Activated B cell treated with CpG ODN at 0.5 μM for 24 hours (primary cell): ENCODE measurements at regions not wholly inside any gene's neighbourhood (a gene's known extent, or its start where the extent isn't known, plus 50 kb on each side); places are given as distances from the start of the nearest gene placed in this dataset.

Experiments
- ATAC-seq: fragments of 200-7000 bp; cut with Tn5 transposase; one replicate; pipeline ENCODE4 v1.10.0; 2021; ENCODE audit warnings: low read depth, mild to moderate bottlenecking, moderate library complexity
- CTCF ChIA-PET: fragments of 350-600 bp; sonication (Branson Sonifier 250); formaldehyde crosslinking; loops from one replicate; lab custom pipeline; 2021; ENCODE audit warnings: antibody characterized with exemption; lab: Charles Lee
- POLR2A ChIA-PET: fragments of 350-600 bp; sonication (Branson Sonifier 250); formaldehyde crosslinking; loops from one replicate; lab custom pipeline; 2021; ENCODE audit warnings: antibody characterized with exemption; lab: Charles Lee
- DNase-seq: peaks from one replicate; pipeline ENCODE4 v3.0.0; 2022
- H3K27ac Mint-ChIP-seq: one replicate; pipeline ENCODE4 v1.8.0; 2020; ENCODE audit warnings: mixed read lengths
- H3K27me3 Mint-ChIP-seq: one replicate; pipeline ENCODE4 v1.8.0; 2021; ENCODE audit warnings: mixed read lengths
- H3K36me3 Mint-ChIP-seq: one replicate; pipeline ENCODE4 v1.8.0; 2021; ENCODE audit warnings: low read depth, mixed read lengths
- H3K4me1 Mint-ChIP-seq: one replicate; pipeline ENCODE4 v1.8.0; 2021; ENCODE audit warnings: mixed read lengths
- H3K4me3 Mint-ChIP-seq: one replicate; pipeline ENCODE4 v1.8.0; 2020; ENCODE audit warnings: mild to moderate bottlenecking, mixed read lengths
- H3K9me3 Mint-ChIP-seq: one replicate; pipeline ENCODE4 v1.8.0; 2020; ENCODE audit warnings: mixed read lengths
- CTCF ChIP-seq: fragments of 200-600 bp; IDR thresholded peaks from one replicate; pipeline ENCODE4 v1.8.0; 2022; ENCODE audit warnings: antibody characterized with exemption, mild to moderate bottlenecking
- intact Hi-C: fragments of 100-400 bp; cut with micrococcal nuclease; formaldehyde crosslinking; loops from one replicate; pipeline ENCODE4 v1.15.1; 2024

GRCh38 chr6:105609375-105609991, 206.6 kb upstream of the PREP start:
- POLR2A ChIA-PET, result no interaction called here
- Mint-ChIP-seq H3K4me3 (no peak overlapping the region), H3K27me3 (peaks cover 18% of the 10 kb centered on the region), H3K27ac (no peak overlapping the region), H3K9me3 (peaks cover 5% of the 10 kb centered on the region), H3K4me1 (no peaks in the 10 kb centered on the region), H3K36me3 (no peaks in the 10 kb centered on the region)
- no peak for DNase-seq
- TF ChIP-seq CTCF, result no peak
- CTCF ChIA-PET, result no interaction called here
- no peak for ATAC-seq
- intact Hi-C loops, result no loop called here

- TF ChIP-seq CTCF, result no peak
- intact Hi-C loops, result no loop called here
- Mint-ChIP-seq H3K36me3 (no peaks in the 10 kb centered on the region), H3K9me3 (peaks cover 5% of the 10 kb centered on the region), H3K4me1 (no peaks in the 10 kb centered on the region), H3K27me3 (peaks cover 18% of the 10 kb centered on the region), H3K4me3 (no peak overlapping the region), H3K27ac (no peak overlapping the region)
- ATAC-seq (no peak), DNase-seq (no peak)
- ChIA-PET POLR2A (no interaction called here), CTCF (no interaction called here)
These were observed 206.0 kb upstream of the PREP start for GRCh38 chr6:105608711-105609374.

DNA sequence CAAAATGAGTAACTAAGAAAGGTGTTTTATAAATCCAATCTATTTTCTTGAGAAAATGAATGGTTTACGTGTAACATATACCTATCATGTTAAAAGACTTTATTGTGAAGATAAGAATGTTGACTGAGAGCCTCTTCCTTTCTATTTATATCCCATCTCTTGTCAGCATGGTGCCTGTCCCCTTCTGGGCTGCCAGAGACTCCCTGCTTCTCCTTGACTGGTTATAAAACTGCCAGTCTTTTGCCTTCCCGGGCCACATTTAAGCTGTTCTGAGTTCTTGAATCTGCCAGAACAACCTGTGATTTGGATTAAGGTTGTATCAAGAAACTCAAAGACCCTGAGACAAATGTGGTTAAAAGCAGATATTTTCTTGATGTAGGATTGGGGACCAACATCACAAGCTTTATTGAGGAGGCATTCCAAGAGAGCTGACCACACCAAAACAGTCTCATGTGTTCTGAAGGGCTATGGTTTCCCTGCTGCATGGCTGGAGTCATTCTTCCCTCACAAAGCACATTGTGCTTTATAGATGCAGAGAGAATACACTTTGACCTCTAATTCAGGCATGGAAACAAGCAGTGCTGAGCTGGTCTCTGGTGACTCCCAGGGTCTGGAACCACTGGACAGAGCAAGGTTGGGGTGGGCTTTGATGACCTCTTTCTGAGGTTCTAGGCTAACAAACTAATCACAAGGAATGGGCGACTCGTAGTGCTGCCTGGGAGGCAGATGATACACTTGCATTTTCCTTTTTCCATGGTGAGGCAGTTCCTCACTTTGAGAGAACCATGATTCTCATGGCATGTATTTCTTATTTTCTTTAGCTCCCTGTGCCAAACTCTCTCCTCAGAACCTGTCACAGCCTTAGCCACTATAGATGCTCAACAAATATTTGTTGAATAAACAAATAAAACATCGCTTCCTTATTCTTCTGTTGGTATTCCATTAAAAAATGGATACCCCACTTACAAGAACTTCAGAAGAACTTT, 205.0 kb upstream of the PREP start:
- DNase-seq (no peak), ATAC-seq (no peak)
- Mint-ChIP-seq H3K27me3 (peaks cover 17% of the 10 kb centered on the region), H3K4me3 (no peak overlapping the region), H3K36me3 (no peaks in the 10 kb centered on the region), H3K27ac (no peak overlapping the region), H3K4me1 (no peaks in the 10 kb centered on the region), H3K9me3 (peaks cover 5% of the 10 kb centered on the region)
- POLR2A ChIA-PET, result no interaction called here
- TF ChIP-seq CTCF, result no peak
- intact Hi-C loops, result no loop called here
- CTCF ChIA-PET, result interaction anchor here (0.6 kb wide), 1 partner anchor 65 kb away, joined by 3 read pairs; no protein-coding TSS in a partner anchor

- CTCF ChIA-PET, result no interaction called here
- H3K36me3 Mint-ChIP-seq, result no peaks in the 10 kb centered on the region
- POLR2A ChIA-PET, result no interaction called here
- intact Hi-C loops, result no loop called here
- no peak for TF ChIP-seq CTCF
- DNase-seq, result no peak
- ATAC-seq, result no peak
- H3K4me1 Mint-ChIP-seq, result peaks cover under 1% of the 10 kb centered on the region
- H3K27ac Mint-ChIP-seq, result no peak overlapping the region
- H3K27me3 Mint-ChIP-seq, result peaks cover 16% of the 10 kb centered on the region
- no peak overlapping the region for H3K4me3 Mint-ChIP-seq
- H3K9me3 Mint-ChIP-seq, result peaks cover 5% of the 10 kb centered on the region
These were observed 204.1 kb upstream of the PREP start for GRCh38 chr6:105606831-105607463.
